ENCODE measurements at regions not wholly inside any gene's neighbourhood (a gene's known extent, or its start where the extent isn't known, plus 50 kb on each side); places are given as distances from the start of the nearest gene placed in this dataset.

DNA sequence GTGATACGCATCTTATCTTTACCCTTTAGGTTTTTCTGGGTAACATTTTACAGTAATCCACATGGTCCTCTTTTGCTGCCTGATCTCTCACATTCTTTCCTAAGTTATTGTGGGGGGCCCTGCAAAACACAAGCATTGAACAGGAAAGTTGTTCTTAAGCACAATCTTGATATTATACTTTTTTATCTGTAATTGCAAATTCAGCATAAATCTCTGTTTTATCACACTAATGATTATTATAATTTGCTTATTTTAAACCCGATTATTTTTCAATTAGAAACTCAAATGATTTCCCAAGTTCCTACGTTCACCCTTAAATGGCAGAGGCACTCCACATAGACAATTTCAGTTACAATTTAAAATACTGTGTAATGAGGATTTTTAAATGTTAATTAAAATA, 386.0 kb upstream of the GYPC start:
- no peak for TF ChIP-seq CTCF (IDR thresholded peaks at IDR 0.05; ENCODE audit: low read depth, low read length)
- no peak for TF ChIP-seq POLR2A (IDR thresholded peaks at IDR 0.05; ENCODE audit: extremely low read depth, insufficient read length)
- no peak for TF ChIP-seq MAX (IDR thresholded peaks at IDR 0.05; ENCODE audit: low read depth, low read length)
- no peak for TF ChIP-seq MYC (IDR thresholded peaks at IDR 0.05; ENCODE audit: low read depth, low read length)

Measured in NB4 (cell line).